HL-60 (cell line): ENCODE measurements at regions not wholly inside any gene's neighbourhood (a gene's known extent, or its start where the extent isn't known, plus 50 kb on each side); places are given as distances from the start of the nearest gene placed in this dataset.

ENCODE experiments used
- GABPA ChIP-seq: IDR thresholded peaks from 2 replicates; pipeline ENCODE4 v1.6.1; 2012; ENCODE audit warnings: low read depth
- POLR2AphosphoS5 ChIP-seq: IDR thresholded peaks from 2 replicates; pipeline ENCODE4 v1.6.1; 2012; ENCODE audit warnings: low read depth
- REST ChIP-seq: IDR thresholded peaks from 2 replicates; pipeline ENCODE4 v1.6.1; 2012; ENCODE audit warnings: low read depth; ENCODE audit not compliant: insufficient replicate concordance
- SPI1 ChIP-seq: IDR thresholded peaks from 2 replicates; pipeline ENCODE4 v1.6.1; 2012; ENCODE audit warnings: low read depth, mild to moderate bottlenecking, borderline replicate concordance
- TF ChIP-seq, protein P1 (sequence below): IDR thresholded peaks from one replicate; pipeline ENCODE4 v1.5.1; 2011; ENCODE audit warnings: low read length, control low read depth, inconsistent platforms; ENCODE audit not compliant: insufficient read depth

- TF ChIP-seq, protein P1, sequence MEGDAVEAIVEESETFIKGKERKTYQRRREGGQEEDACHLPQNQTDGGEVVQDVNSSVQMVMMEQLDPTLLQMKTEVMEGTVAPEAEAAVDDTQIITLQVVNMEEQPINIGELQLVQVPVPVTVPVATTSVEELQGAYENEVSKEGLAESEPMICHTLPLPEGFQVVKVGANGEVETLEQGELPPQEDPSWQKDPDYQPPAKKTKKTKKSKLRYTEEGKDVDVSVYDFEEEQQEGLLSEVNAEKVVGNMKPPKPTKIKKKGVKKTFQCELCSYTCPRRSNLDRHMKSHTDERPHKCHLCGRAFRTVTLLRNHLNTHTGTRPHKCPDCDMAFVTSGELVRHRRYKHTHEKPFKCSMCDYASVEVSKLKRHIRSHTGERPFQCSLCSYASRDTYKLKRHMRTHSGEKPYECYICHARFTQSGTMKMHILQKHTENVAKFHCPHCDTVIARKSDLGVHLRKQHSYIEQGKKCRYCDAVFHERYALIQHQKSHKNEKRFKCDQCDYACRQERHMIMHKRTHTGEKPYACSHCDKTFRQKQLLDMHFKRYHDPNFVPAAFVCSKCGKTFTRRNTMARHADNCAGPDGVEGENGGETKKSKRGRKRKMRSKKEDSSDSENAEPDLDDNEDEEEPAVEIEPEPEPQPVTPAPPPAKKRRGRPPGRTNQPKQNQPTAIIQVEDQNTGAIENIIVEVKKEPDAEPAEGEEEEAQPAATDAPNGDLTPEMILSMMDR = no peak
- no peak for TF ChIP-seq REST
- no peak for TF ChIP-seq POLR2AphosphoS5
- TF ChIP-seq SPI1 = no peak
- TF ChIP-seq GABPA = no peak
These were observed 103.4 kb upstream of the TOX3 start for GRCh38 chr16:52650318-52650717.
